Putamen (tissue), 1 donor: ENCODE measurements at regions not wholly inside any gene's neighbourhood (a gene's known extent, or its start where the extent isn't known, plus 50 kb on each side); places are given as distances from the start of the nearest gene placed in this dataset.

Experiments
- DNase-seq: peaks from one replicate; pipeline ENCODE4 v3.0.0-alpha.2; 2016; ENCODE audit warnings: low spot score

DNA sequence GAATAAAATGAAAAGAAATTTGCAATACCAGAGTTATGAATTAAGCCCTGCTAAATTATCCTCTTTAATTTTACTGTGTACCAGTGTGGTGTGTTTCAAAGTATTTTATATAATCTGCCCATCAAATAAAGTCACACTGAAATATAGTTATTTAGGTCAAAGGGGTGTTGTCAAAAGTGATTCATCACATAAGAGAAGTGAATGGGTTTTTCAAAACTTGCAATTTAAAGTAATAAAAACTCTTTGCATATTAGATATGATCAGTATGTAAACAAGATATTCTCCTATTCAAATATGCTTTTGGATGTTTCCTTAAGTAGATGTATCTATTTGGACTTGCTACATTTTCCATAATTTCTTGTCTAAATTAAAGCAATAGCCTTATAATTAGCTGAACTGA is 1183.0 kb upstream of the CDH18 start:
- no peak for DNase-seq

DNA sequence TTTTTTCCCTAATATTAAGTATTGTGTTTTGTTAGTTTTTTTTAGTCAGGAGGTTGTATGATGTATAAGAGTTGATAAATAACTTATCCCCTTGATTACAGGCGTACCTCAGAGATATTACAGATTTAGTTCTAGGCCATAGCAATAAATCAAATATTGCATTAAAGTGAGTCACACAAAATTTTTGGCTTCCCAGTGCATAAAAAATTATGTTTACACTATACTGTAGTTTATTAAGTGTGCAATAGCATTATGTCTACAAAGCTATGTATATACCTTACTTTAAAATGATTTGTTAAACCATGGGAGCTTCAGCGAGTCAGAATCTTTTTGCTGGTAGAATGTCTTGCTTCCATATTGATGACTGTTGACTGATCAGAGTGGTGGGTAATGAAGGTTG is 1180.6 kb upstream of the CDH18 start:
- no peak for DNase-seq

DNA sequence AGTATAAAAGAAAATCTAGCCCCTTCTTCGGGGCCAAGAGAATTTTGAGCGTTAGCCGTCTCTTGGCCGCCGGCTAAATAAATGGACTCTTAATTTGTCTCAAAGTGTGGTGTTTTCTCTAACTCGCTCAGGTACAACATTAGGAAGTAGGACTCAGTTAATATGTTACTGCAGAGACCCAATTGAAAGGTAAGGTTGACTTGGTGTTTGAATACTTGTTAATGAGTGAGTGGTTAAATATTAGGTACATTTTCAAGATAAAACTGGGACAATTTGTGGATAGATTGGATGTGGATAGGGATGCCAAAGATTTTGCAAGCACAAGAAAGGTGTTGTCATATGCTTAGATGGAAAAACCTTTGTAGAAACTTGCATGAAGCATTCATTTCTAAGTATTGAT is 1177.3 kb upstream of the CDH18 start:
- no peak for DNase-seq

DNA sequence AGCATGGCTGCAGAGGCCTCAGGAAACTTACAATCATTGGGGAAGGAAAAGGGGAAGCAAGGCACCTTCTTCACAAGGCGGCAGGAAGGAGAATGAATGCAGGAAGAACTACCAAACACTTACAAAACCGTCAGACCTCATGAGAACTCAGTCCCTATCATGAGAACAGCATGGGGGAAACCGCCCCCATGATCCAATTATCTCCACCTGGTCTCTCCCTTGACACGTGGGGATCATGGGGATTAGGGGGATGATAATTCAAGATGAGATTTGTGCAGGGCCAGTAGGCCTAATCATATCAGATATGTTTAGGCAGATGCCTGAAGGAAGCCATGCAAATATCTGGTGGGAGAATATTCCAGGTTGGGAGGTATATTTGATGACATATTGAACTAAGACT is 1176.4 kb upstream of the CDH18 start:
- no peak for DNase-seq

DNA sequence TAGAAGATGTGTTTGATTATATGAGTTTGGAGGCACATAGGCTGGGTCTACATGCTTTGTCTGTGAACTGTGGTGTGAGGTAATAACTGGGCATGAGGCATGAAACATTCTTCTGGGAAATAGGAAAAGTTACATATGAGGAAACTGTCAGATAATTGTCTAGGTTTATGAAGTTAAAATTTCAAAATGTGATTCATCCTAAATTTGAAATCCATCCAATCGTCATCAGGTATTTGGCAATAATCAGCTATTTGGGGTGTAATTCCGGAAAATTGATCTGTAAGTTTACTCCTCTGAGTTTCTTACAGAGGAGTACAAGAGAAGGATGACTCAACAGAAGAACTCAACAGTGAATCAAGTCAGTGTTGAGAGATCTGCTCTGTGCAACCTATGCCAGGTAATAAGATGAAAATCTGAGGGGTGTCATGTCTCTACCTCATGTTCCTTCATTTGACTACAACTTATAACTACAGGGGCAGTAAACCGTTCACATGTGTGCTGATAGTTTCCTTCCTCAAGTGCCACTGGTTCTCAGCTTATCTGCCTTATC is 1171.6 kb upstream of the CDH18 start:
- no peak for DNase-seq

DNA sequence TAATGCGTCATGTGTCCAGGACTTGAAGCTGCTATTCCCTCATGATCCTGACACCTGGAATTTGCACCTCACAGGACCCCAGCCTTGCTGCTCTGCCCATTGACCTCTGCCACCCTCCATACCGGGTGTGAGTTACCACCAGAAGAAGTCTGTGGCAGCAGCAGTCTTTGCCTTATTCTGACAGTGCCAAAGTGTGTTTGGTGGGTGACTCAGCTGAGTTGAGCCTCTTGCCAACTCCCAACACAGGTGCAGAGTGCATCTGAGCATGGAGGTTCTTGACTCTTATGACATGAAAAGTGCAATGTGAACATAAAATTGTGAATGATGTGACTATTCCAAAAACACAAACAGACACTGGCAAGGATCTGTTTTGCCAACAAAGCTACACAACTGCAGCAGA is 1166.5 kb upstream of the CDH18 start:
- DNase-seq = no peak

DNA sequence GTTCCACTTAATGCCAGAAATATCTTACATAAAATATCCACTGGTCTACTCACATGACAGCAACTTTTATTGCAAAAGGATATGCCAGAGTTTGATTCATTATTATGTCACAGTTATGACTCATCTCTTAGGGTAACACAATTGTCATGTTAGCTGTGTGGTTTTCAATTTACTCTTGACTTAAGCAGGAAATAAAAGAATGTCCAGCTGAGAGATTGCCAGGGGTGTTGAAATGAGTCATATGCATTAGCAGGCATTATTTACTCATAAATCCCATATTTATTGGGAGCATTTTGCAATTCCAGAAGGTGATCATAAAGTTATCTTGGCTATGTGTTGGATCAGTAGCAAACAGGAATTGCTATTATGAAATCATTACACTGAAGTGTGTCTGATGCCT is 1164.6 kb upstream of the CDH18 start:
- DNase-seq = no peak

DNA sequence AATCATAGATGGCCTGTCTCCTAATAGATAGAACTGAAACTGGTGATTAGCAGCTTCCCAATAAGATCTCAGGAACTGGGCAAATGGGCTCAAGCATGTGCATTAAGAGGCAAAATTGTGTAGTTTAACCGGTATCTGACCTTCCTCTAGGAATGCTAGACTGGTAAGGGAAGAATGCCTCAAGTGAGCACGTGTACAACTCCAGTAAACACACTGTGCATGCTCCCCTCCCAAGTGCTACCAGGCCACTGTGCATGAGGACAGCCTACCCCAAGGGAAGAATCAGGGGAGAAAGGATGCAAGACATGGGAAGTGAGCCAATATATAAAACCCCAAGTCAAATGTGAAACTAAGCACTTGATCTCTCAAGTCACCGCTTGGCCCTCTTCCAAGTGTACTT is 1157.4 kb upstream of the CDH18 start:
- DNase-seq = no peak

DNA sequence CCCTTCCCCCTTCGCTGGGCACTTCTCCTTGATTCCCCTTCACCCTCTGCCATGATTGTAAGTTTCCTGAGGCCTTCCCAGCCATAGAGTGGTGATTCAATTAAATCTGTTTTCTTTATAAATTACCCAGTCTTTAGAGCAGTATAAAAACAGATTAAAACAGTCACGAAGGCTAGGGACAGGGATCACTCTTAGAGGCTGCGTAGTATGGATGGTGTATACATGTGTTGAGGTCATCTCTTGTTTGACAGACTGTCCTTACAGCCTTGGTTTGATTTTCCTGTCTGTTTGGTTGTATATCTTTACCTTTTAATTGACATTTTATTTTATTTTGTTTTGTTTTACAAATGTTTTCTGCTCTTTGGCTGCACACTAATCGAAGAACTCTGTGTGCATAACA is 1155.7 kb upstream of the CDH18 start:
- no peak for DNase-seq

DNA sequence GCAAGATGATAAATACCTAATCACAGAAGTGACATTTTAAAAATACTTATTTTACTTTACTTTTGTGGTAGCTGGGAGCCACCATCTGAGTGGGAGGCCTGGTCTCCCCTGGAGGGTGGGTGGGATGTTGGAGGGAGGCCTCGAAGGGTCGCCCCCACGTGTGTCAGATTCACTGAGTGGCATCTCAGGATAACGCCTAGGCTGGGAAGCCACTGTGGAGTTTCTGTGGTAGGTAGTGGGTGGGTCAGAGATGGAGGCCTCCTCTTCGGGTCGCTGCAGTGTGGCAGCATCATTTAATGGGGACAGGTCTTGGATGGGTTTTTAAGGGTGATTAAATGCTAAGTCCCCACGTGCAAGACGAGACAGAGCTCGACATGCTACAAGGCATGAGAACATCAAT is 1154.8 kb upstream of the CDH18 start:
- DNase-seq = no peak

DNA sequence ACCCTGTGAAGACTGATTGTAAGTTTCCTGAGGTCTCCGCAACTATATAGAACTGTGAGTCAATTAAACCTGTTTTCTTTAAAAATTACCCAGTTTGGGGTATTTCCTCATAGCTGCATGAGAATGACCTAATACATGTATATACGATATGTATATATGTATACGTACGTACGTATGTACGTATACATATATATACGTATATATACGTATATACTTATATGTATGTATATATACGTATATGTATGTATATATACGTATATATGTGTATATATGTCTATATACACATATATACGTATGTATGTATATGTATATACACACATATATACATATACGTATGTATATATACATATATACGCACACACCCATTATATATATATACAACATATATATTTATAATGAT is 1153.0 kb upstream of the CDH18 start:
- DNase-seq = no peak

DNA sequence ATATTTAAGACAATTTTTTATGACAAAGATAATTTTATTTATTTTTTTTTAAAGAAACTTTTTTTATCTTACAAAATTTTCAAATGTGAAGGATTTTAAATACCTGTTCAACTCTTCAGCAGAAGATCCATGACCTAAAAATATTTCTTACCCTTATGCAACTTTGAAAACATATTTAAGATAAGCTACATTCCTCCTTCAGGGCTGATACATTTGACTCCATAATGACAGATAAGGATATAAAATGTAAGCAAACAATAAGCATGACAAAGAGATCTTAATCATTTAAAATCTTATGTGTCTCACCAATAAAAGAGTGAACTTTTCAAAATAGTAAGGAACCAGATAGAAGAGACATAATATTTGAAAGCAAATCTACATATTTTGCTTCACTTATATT is 1138.2 kb upstream of the CDH18 start:
- no peak for DNase-seq

DNA sequence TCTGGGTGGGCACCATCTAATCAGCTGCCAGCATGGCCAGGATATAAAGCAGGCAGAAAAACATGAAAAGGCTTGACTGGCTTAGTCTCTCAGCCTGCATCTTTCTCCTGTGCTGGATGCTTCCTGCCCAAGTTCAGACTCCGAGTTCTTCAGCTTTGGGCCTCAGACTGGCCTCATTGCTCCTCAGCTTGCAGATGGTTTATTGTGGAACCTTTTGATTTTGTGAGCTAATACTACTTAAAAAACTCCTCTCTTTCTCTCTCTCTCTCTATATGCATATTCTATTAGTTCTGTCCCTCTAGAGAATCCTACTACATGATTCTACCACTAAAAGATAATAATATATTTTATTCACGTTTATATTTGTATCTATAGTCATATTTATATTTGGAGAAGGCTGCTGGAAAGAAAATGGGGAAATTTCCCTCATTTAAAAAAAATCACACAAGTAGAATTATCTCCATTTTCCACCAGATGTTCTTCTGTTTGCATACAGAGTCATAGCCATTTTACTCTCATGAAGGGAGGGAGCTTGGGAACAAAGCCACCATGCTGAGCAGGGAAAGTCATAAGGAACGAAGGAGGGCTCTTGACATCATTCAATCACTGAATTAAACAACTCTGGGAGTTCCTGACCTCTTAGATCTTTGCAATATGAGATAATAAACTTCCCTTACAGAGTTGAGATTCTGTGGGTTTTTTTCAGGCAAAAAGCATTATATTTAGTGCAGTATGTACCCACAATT is 1137.4 kb upstream of the CDH18 start:
- DNase-seq = no peak

DNA sequence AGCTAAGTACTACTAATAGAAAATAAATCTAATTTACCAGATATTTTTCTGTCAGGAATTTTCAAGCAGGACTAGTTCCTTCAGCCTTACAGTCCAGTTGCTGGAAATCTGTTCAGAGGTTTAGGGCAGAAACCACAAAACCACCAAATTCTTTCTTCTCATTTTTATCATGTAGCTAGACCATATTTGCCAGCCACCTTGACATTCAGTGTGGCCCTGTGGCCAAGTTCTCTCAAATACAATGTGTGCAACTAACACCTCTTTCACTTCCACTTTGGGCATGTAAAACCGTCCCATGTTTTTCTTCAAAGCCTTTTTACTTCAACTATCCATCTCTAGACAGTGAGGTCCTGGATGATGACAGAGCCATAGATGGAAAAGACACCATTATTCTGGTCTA is 1133.2 kb upstream of the CDH18 start:
- no peak for DNase-seq

DNA sequence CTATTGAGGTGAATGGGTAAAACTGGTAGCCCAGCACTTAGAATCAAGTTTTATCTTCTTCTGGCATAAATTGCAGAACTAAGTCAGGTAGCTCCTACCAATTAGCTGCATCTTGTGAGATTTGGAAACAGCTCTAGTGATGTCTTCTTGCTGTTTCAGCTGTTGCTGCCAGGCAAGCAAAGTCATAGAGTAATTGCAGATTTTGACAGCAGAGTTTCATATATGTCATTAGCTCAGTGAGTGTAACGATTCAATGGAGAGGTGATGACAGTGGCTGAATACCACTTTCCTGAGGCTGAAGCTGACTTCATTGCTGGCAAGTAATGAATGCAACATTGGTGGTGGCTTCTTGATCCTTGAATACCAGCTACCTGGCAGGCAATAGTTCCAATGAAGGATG is 1109.7 kb upstream of the CDH18 start:
- no peak for DNase-seq

DNA sequence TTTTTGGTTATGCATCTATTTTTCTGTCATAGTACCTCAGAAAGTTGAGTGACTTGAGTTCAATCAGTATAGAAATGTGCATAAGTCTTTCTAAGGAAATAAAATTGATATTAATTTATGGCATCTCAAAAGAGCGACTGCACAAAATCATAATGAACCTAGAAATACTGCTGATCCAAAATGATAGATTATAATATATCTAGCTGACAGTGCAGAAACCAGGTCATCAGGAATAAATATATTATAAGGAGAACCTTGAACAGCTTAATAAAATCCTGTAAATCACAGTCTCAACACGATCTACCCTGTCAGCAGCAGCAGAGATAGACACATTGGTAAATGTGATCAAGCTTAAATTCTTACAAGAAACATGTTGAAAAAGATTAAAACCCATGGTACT is 1106.6 kb upstream of the CDH18 start:
- DNase-seq = no peak

DNA sequence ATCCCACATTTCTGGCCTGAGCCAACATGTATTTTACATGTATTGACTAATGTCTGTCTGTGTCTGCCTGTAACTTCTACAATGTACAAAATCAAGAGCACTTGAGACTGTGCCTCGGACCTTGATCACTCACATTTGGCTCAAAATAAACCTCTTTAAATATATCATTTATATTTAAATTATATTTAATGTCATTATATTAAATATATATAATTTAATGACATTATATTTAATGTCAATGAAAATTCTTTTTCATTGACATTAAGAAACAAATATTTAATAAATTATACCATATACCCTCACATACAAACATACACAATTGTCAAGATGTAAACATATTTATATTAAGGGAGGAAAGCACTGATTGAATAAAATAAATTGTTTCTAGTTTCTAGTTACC is 1099.8 kb upstream of the CDH18 start:
- DNase-seq = no peak

DNA sequence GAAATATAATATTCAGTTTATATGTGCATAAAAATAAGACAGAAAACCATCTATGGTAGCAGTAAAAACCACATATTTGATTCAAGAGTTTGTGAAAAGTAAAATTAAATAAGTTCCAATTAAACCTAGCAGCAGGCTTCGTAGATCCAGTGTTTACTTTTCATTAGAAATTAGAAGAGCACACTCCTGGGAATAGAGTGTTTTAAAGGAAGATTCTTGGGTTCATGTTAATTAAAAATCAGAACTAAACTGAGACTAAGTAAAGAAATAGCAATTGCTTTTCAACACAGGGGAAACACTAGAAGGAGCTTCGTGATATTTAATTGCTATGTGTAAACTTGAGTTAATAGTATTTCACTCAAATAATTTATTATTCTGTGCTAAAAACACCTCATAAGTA is 1097.8 kb upstream of the CDH18 start:
- no peak for DNase-seq

DNA sequence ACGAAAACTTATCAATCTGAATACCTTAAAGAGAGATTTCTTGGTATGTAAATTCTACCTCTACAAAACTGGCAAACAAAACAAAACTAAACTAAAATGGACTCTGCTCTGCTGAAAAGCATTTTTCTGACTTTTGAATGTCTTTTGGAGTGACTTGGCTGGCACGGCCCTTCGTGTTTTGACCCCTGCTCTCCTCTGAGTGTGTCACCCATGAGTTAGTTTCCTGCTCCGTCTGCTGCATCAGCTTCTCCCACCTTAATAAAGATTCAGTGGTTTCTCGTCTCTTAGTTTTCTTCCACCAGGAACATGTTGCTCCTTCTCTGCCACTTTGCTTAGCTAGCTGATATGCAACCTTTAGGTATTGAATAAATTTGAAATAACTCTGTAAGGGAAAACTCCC is 1084.0 kb upstream of the CDH18 start:
- DNase-seq = no peak

DNA sequence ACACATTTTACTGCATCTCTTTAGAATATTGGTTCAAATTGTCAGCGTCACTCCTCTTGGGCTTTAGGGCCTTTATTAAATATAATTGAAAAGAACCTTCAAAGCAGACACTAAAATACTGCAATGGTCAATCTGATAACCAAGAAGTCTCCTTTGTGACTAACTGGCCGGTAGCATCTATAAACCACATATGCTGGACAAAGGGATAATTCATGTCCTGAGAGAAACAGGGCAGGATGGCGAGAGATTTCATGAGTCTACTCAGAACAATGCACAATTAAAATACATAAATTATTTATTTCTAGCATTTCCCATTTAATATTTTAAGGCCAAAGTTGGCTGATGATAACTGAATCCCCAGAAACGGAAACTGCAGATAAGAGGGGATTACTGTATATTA is 1083.4 kb upstream of the CDH18 start:
- DNase-seq = no peak

DNA sequence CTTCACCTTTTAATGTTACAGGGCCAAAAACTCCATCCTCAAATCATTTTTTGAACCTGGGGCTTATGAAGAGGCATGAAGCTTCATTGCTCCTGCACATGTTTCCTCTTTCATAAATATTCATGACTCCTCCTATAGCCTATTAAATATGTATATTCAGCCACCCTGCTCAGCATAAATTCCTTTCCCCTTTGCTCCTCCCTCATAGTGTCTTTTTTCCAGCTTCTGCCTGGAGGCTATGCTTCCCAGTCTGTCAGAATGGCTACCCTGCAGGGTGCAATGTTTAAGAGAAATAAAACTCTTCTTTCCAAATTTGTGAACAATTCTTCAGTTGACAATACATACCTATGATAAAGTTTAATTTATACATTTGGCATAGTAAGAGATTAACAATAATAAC is 1082.9 kb upstream of the CDH18 start:
- DNase-seq = no peak

DNA sequence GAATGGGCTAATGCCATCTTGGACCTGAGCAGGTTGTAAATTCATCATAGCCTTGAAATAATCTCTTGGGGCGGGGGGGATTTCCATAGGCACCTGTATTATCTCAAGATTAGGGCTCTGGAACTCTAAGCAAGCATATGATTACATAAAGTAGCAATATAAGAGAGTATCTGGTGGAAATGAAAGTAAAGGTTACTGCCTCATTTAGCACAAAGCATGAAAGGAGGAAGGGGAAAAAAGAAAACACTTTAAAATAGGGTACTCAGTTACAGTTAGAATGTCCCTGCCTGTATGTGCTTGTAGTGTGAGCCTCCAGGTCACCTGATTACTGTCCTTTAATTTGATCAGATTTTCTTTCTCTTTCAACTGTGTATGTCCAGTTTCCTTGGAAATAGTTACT is 1079.7 kb upstream of the CDH18 start:
- no peak for DNase-seq

DNA sequence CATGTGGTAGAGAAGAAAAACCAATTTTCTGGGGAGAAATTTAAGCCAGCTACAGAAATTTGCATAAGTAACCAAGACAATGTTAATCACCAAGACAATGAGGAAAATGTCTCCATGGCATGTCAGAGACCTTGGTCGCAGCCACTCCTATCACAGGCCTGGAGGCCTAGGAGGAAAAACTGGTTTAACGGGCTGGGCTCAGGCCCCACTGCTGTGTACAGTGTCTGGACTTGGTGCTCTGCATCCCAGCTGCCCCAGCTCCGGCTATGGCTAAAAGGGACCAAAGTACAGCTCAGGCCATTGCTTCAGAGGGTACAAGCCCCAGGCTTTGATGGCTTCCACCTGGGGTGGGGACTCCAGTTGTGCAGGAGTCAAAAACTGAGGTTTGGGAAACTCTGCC is 1075.1 kb upstream of the CDH18 start:
- DNase-seq = no peak

DNA sequence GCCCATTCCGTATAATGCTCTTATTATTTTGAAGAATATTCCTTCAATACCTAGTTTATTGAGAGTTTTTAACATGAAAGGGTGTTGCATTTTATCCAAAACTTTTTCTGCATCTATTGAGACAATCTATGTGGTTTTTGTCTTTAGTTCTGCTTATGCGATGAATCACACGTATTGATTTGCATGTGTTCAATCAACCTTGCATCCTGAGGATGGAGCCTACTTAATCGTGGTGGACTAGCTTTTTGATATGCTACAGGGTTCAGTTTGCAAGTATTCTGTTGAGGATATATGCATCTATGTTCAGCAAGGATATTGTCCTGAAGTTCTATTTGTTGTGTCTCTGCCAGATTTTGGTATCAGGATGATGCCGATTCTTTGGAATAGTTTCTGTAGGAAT is 1070.3 kb upstream of the CDH18 start:
- no peak for DNase-seq
